Coronary artery (tissue), 2 donors: ENCODE measurements at regions not wholly inside any gene's neighbourhood (a gene's known extent, or its start where the extent isn't known, plus 50 kb on each side); places are given as distances from the start of the nearest gene placed in this dataset.
"Not testable (repeated sequence)": the region's sequence is repeated elsewhere in the genome, so short reads cannot be mapped to it uniquely, and the experiment has no call there.

Source experiments
- DNase-seq: peaks from one replicate; pipeline ENCODE4 v3.0.0-alpha.2; 2017; ENCODE audit warnings: low spot score
- H3K27ac ChIP-seq, 2 donors: fragments of 200-600 bp; sonication (generic); one replicate each; pipeline ENCODE4 v1.5.1; 2016 to 2019
- H3K4me3 ChIP-seq: fragments of 200-600 bp; sonication (generic); 2 replicates; pipeline ENCODE4 v1.5.1; 2016; ENCODE audit warnings: mild to moderate bottlenecking, moderate library complexity
- TF ChIP-seq, protein P1 (sequence below): fragments of 200-600 bp; sonication (generic); IDR thresholded peaks from one replicate; pipeline ENCODE4 v1.5.1; 2019; ENCODE audit warnings: antibody characterized with exemption

- no peak overlapping the region for H3K27ac ChIP-seq
- TF ChIP-seq, protein P1, sequence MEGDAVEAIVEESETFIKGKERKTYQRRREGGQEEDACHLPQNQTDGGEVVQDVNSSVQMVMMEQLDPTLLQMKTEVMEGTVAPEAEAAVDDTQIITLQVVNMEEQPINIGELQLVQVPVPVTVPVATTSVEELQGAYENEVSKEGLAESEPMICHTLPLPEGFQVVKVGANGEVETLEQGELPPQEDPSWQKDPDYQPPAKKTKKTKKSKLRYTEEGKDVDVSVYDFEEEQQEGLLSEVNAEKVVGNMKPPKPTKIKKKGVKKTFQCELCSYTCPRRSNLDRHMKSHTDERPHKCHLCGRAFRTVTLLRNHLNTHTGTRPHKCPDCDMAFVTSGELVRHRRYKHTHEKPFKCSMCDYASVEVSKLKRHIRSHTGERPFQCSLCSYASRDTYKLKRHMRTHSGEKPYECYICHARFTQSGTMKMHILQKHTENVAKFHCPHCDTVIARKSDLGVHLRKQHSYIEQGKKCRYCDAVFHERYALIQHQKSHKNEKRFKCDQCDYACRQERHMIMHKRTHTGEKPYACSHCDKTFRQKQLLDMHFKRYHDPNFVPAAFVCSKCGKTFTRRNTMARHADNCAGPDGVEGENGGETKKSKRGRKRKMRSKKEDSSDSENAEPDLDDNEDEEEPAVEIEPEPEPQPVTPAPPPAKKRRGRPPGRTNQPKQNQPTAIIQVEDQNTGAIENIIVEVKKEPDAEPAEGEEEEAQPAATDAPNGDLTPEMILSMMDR: no peak
- no peak for DNase-seq
- no peak overlapping the region for H3K4me3 ChIP-seq
These were observed 904.2 kb upstream of the POT1 start for GRCh38 chr7:125833839-125834238.

- no peak overlapping the region for H3K27ac ChIP-seq
- TF ChIP-seq, protein P1: no peak
These were observed 901.1 kb upstream of the POT1 start for GRCh38 chr7:125830743-125831142.

GRCh38 chr7:125828153-125828700 is 898.6 kb upstream of the POT1 start:
- TF ChIP-seq, protein P1: no peak
- Histone ChIP-seq H3K4me3 (no peak overlapping the region), H3K27ac (no peak overlapping the region)
- DNase-seq: no peak

More at GRCh38 chr7:125830743-125831142, 901.1 kb upstream of the POT1 start:
- no peak overlapping the region for H3K4me3 ChIP-seq
- DNase-seq: no peak

- Histone ChIP-seq H3K27ac (no peak overlapping the region), H3K4me3 (no peak overlapping the region)
- TF ChIP-seq, protein P1: no peak
- no peak for DNase-seq
These were observed 893.9 kb upstream of the POT1 start for GRCh38 chr7:125823538-125823937.

- H3K27ac ChIP-seq: no peak overlapping the region
- no peak for DNase-seq
- H3K4me3 ChIP-seq: no peak overlapping the region
- TF ChIP-seq, protein P1: no peak
These were observed 890.9 kb upstream of the POT1 start for GRCh38 chr7:125820495-125820894.

DNA sequence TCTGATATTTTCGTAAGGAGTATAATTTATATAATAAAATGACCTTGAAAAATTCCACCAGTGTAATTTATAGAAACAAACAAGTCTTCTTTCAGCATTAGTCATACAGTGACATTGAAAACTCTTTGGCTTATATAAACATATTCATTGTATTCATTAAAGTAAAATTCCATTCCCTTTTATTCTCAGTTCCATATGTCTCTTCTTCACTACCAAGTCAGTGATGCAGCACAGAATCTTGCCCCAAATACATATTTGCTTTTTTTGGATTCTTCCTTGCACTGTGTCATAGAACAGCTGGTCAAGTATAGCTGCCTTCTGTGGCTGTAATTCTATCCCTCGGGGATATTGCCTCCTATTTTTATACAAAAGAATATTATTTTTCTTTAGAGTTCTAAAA is 884.5 kb upstream of the POT1 start:
- TF ChIP-seq, protein P1: no peak
- Histone ChIP-seq H3K27ac (no peak overlapping the region), H3K4me3 (no peak overlapping the region)
- no peak for DNase-seq

- not testable (repeated sequence) for DNase-seq, H3K27ac ChIP-seq, H3K4me3 ChIP-seq
These were observed 876.9 kb upstream of the POT1 start for GRCh38 chr7:125806491-125806890.

DNA sequence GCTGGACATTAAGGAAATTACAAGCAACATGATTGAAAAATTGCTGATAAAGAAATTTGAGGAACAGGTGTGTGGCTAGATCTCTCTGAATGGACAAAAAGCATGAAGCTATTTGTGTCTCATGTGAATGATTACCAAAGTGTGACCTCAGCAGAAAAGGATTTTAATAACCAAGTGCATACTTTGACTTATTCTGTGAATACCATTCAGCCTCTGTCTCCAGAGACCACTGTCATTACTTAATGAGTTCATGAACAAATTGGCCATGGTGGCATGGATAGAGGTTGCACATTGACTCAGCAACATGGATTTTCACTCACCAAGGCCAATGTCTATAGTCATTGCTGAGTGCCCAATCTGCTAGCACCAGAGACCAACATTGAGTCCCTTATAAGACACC is 874.6 kb upstream of the POT1 start:
- H3K27ac ChIP-seq: no peak overlapping the region
- H3K4me3 ChIP-seq: no peak overlapping the region
- TF ChIP-seq, protein P1: no peak
- DNase-seq: no peak
